Endothelial cell of umbilical vein (primary cell): ENCODE measurements at regions not wholly inside any gene's neighbourhood (a gene's known extent, or its start where the extent isn't known, plus 50 kb on each side); places are given as distances from the start of the nearest gene placed in this dataset.
A peak's percentile ranks its signal among the peaks of the same experiment; 100 is the strongest.

Source experiments
- BruUV-seq: library from RNA; stranded (reverse); fragments of 400-500 nt; replicated peaks from 2 replicates; lab custom pipeline; 2021; lab: Mats Ljungman, UMichigan
- CTCF ChIA-PET: fragments of 300-600, 350-600 bp; sonication (Branson Sonifier 250); formaldehyde crosslinking; loops from one replicate; lab custom pipeline; 2021; ENCODE audit warnings: antibody characterized with exemption, inconsistent platforms; lab: Charles Lee
- POLR2A ChIA-PET: fragments of 300-600, 350-600 bp; sonication (Branson Sonifier 250); formaldehyde crosslinking; loops from one replicate; lab custom pipeline; 2021; ENCODE audit warnings: antibody characterized with exemption, inconsistent platforms; lab: Charles Lee
- DNase-seq: peaks from one replicate; pipeline ENCODE4 v3.0.0-alpha.2; 2011; ENCODE audit warnings: low read depth, low spot score
- FAIRE-seq: peaks from 2 replicates; lab custom pipeline; 2011; peaks lifted over from hg19 to GRCh38; lab: Jason Lieb, UNC
- H2AFZ ChIP-seq: 2 replicates; pipeline ENCODE4 v1.6.0; 2012; ENCODE audit warnings: low read depth, low read length, control low read depth, inconsistent platforms
- H3K27ac ChIP-seq: 2 replicates; pipeline ENCODE4 v1.5.1; 2011; ENCODE audit warnings: low read depth, mild to moderate bottlenecking, control low read depth, low read length, moderate library complexity; ENCODE audit not compliant: insufficient read depth
- H3K27me3 ChIP-seq, 2 experiments: 2 replicates each; pipeline versions ENCODE4 v1.6.0 to v1.6.1; 2011; ENCODE audit warnings: low read length in 2 of 2, mixed read lengths in 1 of 2; ENCODE audit not compliant: control insufficient read depth in 2 of 2, insufficient read depth in 2 of 2
- H3K36me3 ChIP-seq, 2 experiments: 2 replicates in 1 of 2; 3 replicates in 1 of 2; pipeline ENCODE4 v1.5.1; 2011; ENCODE audit warnings: low read length in 2 of 2, mild to moderate bottlenecking in 1 of 2, moderate library complexity in 1 of 2; ENCODE audit not compliant: control insufficient read depth in 2 of 2, insufficient read depth in 2 of 2; ENCODE audit errors: extremely low read depth in 1 of 2
- H3K4me1 ChIP-seq: 3 replicates; pipeline ENCODE4 v1.5.1; 2011; ENCODE audit warnings: mild to moderate bottlenecking, low read length; ENCODE audit not compliant: control insufficient read depth, insufficient read depth; ENCODE audit errors: extremely low read depth
- H3K4me2 ChIP-seq: 2 replicates; pipeline ENCODE4 v1.6.1; 2011; ENCODE audit warnings: low read length, control low read depth, mixed read lengths; ENCODE audit not compliant: insufficient read depth
- H3K4me3 ChIP-seq, 3 experiments: fragments of 200-600 bp in 1 of 3; sonication (generic), shearing (Covaris generic) in 1 of 3; replicated peaks in 1 of 3; 2 replicates each; pipeline ENCODE4 v1.5.1; 2011 to 2016; ENCODE audit warnings: control low read depth in 3 of 3, low read length in 3 of 3, mild to moderate bottlenecking in 2 of 3, inconsistent platforms in 1 of 3, low read depth in 1 of 3, moderate library complexity in 1 of 3; ENCODE audit not compliant: insufficient read depth in 1 of 3
- H3K79me2 ChIP-seq: 2 replicates; pipeline ENCODE4 v1.6.0; 2012; ENCODE audit warnings: low read length, inconsistent platforms; ENCODE audit not compliant: control insufficient read depth, insufficient read depth
- H3K9ac ChIP-seq: replicated peaks from 2 replicates; pipeline ENCODE3; 2011; ENCODE audit warnings: low read length, control low read depth; ENCODE audit not compliant: insufficient read depth; ENCODE audit errors: extremely low read depth
- H3K9me1 ChIP-seq: replicated peaks from 3 replicates; pipeline ENCODE4 v1.6.0; 2011; ENCODE audit warnings: mild to moderate bottlenecking, low read length; ENCODE audit not compliant: control insufficient read depth, insufficient read depth; ENCODE audit errors: extremely low read depth
- H3K9me3 ChIP-seq: replicated peaks from 2 replicates; pipeline ENCODE4 v1.5.1; 2012; ENCODE audit warnings: low read length, inconsistent platforms; ENCODE audit not compliant: control insufficient read depth, insufficient read depth
- H4K20me1 ChIP-seq: replicated peaks from 2 replicates; pipeline ENCODE3; 2011; ENCODE audit warnings: mild to moderate bottlenecking, low read length; ENCODE audit not compliant: control insufficient read depth, insufficient read depth; ENCODE audit errors: extremely low read depth
- CTCF ChIP-seq, 2 donors: IDR thresholded peaks; 1 replicate in 1 of 2; 2 replicates in 1 of 2; pipeline ENCODE4 v1.5.1; 2011; ENCODE audit warnings: low read length in 2 of 2, mild to moderate bottlenecking in 2 of 2, moderate library complexity in 2 of 2, control low read depth in 1 of 2, inconsistent platforms in 1 of 2, low read depth in 1 of 2; ENCODE audit not compliant: insufficient read depth in 1 of 2; ENCODE audit errors: extremely low read depth in 1 of 2
- EZH2 ChIP-seq: IDR thresholded peaks from 2 replicates; pipeline ENCODE4 v1.6.1; 2012; ENCODE audit warnings: borderline replicate concordance, low read depth, mild to moderate bottlenecking, moderate library complexity, low read length, inconsistent platforms; ENCODE audit not compliant: severe bottlenecking
- FOS ChIP-seq: IDR thresholded peaks from 2 replicates; pipeline ENCODE4 v1.6.1; 2011; ENCODE audit warnings: mild to moderate bottlenecking, low read length, moderate library complexity, borderline replicate concordance; ENCODE audit not compliant: insufficient read depth
- MYC ChIP-seq: IDR thresholded peaks from one replicate; pipeline ENCODE4 v1.6.1; 2011; ENCODE audit warnings: mild to moderate bottlenecking, low read depth, low read length
- POLR2A ChIP-seq: IDR thresholded peaks from 2 replicates; pipeline ENCODE4 v1.6.1; 2012; ENCODE audit warnings: low read depth, mild to moderate bottlenecking, control low read depth, low read length
- POLR2AphosphoS5 ChIP-seq: IDR thresholded peaks from 2 replicates; pipeline ENCODE4 v1.6.1; 2012; ENCODE audit warnings: low read depth, mild to moderate bottlenecking, control low read depth, low read length, moderate library complexity; ENCODE audit not compliant: insufficient read depth
- dilution Hi-C: fragments of 300-500 bp; cut with MboI; formaldehyde crosslinking; loops from one replicate; pipeline ENCODE4 v1.15.0; 2019; ENCODE audit warnings: low sequenced_read_pairs; ENCODE audit not compliant: extremely low pct_ligation_motif_present
- intact Hi-C: fragments of 100-400 bp; cut with micrococcal nuclease; formaldehyde crosslinking; loops from one replicate; pipeline ENCODE4 v1.10.0; 2022

GRCh38 chr3:70120357-70120966, 120.9 kb downstream of the SAMMSON start:
- H2AFZ ChIP-seq = no peak overlapping the region
- H3K9me3 ChIP-seq = no peaks in the 10 kb centered on the region
- no peak overlapping the region for H3K9ac ChIP-seq
- no peaks in the 10 kb centered on the region for H3K27me3 ChIP-seq
- dilution Hi-C loops = no loop called here
- no peak overlapping the region for H3K4me3 ChIP-seq
- no peaks in the 10 kb centered on the region for H3K36me3 ChIP-seq
- no TSS peak for BruUV-seq
- no peaks in the 10 kb centered on the region for H4K20me1 ChIP-seq
- FAIRE-seq (peak; percentile 93), DNase-seq (peak; percentile 63)
- no peaks in the 10 kb centered on the region for H3K4me1 ChIP-seq
- ChIA-PET CTCF (interaction anchor here (0.8 to 4.4 kb wide), 37 partner anchors 9 to 1561 kb away, joined by 3 to 80 read pairs (median 4); no protein-coding TSS in a partner anchor), POLR2A (no interaction called here)
- no peak overlapping the region for H3K4me2 ChIP-seq
- no peak overlapping the region for H3K27ac ChIP-seq
- no peaks in the 10 kb centered on the region for H3K79me2 ChIP-seq
- TF ChIP-seq CTCF (IDR thresholded peaks at IDR 0.05; ENCODE audit: extremely low read depth in 1 of 2, insufficient read depth in 1 of 2, low read depth in 1 of 2, low read length in 2 of 2) (peak; percentile 75 to 84), POLR2A (no peak)
- H3K9me1 ChIP-seq = no peaks in the 10 kb centered on the region
- intact Hi-C loops = loop anchor here (1.0 to 5.0 kb wide), 2 partner anchors 127 to 239 kb away; no protein-coding TSS in a partner anchor

GRCh38 chr3:70127192-70127591, 127.7 kb downstream of the SAMMSON start:
- Histone ChIP-seq H3K4me1 (no peaks in the 10 kb centered on the region), H3K27ac (no peak overlapping the region), H3K9ac (no peak overlapping the region), H2AFZ (no peak overlapping the region), H3K4me2 (no peak overlapping the region), H3K36me3 (no peaks in the 10 kb centered on the region), H3K9me3 (no peaks in the 10 kb centered on the region), H3K9me1 (no peaks in the 10 kb centered on the region), H3K79me2 (no peaks in the 10 kb centered on the region), H3K27me3 (no peaks in the 10 kb centered on the region), H4K20me1 (no peaks in the 10 kb centered on the region), H3K4me3 (no peak overlapping the region)
- no peak for DNase-seq
- BruUV-seq = no TSS peak
- CTCF ChIA-PET = interaction anchor here (1.3 kb wide), 1 partner anchor 231 kb away, joined by 3 read pairs; no protein-coding TSS in a partner anchor
- dilution Hi-C loops (no loop called here), intact Hi-C loops (no loop called here)
- POLR2A ChIA-PET = no interaction called here
- no peak for FAIRE-seq
- no peak for TF ChIP-seq FOS
- TF ChIP-seq POLR2AphosphoS5 = no peak
- TF ChIP-seq EZH2 = no peak
- no peak for TF ChIP-seq MYC
- TF ChIP-seq CTCF (IDR thresholded peaks at IDR 0.05; ENCODE audit: extremely low read depth in 1 of 2, insufficient read depth in 1 of 2, low read depth in 1 of 2, low read length in 2 of 2) = no peak
